ENCODE measurements at regions not wholly inside any gene's neighbourhood (a gene's known extent, or its start where the extent isn't known, plus 50 kb on each side); places are given as distances from the start of the nearest gene placed in this dataset.

- Histone ChIP-seq H3K27ac (no peak overlapping the region), H3K4me2 (no peak overlapping the region), H4K20me1 (no peaks in the 10 kb centered on the region), H3K9ac (no peak overlapping the region), H3K27me3 (no peaks in the 10 kb centered on the region), H3K4me1 (no peaks in the 10 kb centered on the region), H3K9me3 (replicated peaks in 1 of 11) (no peaks in the 10 kb centered on the region; a peak in 1 of 22 replicates), H3K36me3 (no peaks in the 10 kb centered on the region), H3K4me3 (no peak overlapping the region)
- TF ChIP-seq Cebpa-rat (IDR thresholded peaks at IDR 0.05): no peak
These were observed 606.6 kb downstream of the PRELID2 start for GRCh38 chr5:145228564-145228963.

GRCh38 chr5:145227881-145228280 lies 607.3 kb downstream of the PRELID2 start:
- H3K27me3 ChIP-seq: no peaks in the 10 kb centered on the region
- TF ChIP-seq Cebpa-rat (IDR thresholded peaks at IDR 0.05): no peak

GRCh38 chr5:145226726-145227125 lies 608.4 kb downstream of the PRELID2 start:
- no peak for TF ChIP-seq Cebpa-rat (IDR thresholded peaks at IDR 0.05)
- Histone ChIP-seq H3K4me1 (no peaks in the 10 kb centered on the region), H3K27ac (no peak overlapping the region), H3K27me3 (no peaks in the 10 kb centered on the region), H3K4me3 (no peak overlapping the region), H3K9me3 (replicated peaks in 1 of 11) (no peaks in the 10 kb centered on the region; a peak in 1 of 22 replicates), H3K4me2 (no peak overlapping the region), H4K20me1 (no peaks in the 10 kb centered on the region), H3K36me3 (no peaks in the 10 kb centered on the region), H3K9ac (no peak overlapping the region)

More at GRCh38 chr5:145227881-145228280, 607.3 kb downstream of the PRELID2 start:
- H3K27ac ChIP-seq: no peak overlapping the region
- H3K9me3 ChIP-seq (replicated peaks in 1 of 11): no peaks in the 10 kb centered on the region; a peak in 1 of 22 replicates
- H3K4me1 ChIP-seq: no peaks in the 10 kb centered on the region
- no peak overlapping the region for H3K4me3 ChIP-seq
- no peaks in the 10 kb centered on the region for H3K36me3 ChIP-seq
- no peak overlapping the region for H3K4me2 ChIP-seq
- no peaks in the 10 kb centered on the region for H4K20me1 ChIP-seq
- no peak overlapping the region for H3K9ac ChIP-seq

- H3K9me3 ChIP-seq (replicated peaks in 1 of 11): no peaks in the 10 kb centered on the region; a peak in 1 of 22 replicates
- no peak for TF ChIP-seq Cebpa-rat (IDR thresholded peaks at IDR 0.05)
- no peak overlapping the region for H3K4me2 ChIP-seq
- H3K4me1 ChIP-seq: no peaks in the 10 kb centered on the region
- H3K4me3 ChIP-seq: no peak overlapping the region
- no peaks in the 10 kb centered on the region for H4K20me1 ChIP-seq
- H3K36me3 ChIP-seq: no peaks in the 10 kb centered on the region
- no peak overlapping the region for H3K27ac ChIP-seq
- no peaks in the 10 kb centered on the region for H3K27me3 ChIP-seq
- H3K9ac ChIP-seq: no peak overlapping the region
These were observed 609.6 kb downstream of the PRELID2 start for GRCh38 chr5:145225529-145225928.

GRCh38 chr5:145223582-145223981 lies 611.6 kb downstream of the PRELID2 start:
- no peaks in the 10 kb centered on the region for H3K4me1 ChIP-seq
- H3K27ac ChIP-seq: no peak overlapping the region
- no peak overlapping the region for H3K4me2 ChIP-seq
- no peak overlapping the region for H3K9ac ChIP-seq
- no peaks in the 10 kb centered on the region for H4K20me1 ChIP-seq
- H3K27me3 ChIP-seq: no peaks in the 10 kb centered on the region
- H3K9me3 ChIP-seq (replicated peaks in 1 of 11): no peaks in the 10 kb centered on the region; a peak in 1 of 22 replicates
- H3K36me3 ChIP-seq: no peaks in the 10 kb centered on the region
- TF ChIP-seq Cebpa-rat (IDR thresholded peaks at IDR 0.05): no peak
- H3K4me3 ChIP-seq: no peak overlapping the region

- Histone ChIP-seq H3K27ac (no peak overlapping the region), H3K27me3 (no peaks in the 10 kb centered on the region), H3K9me3 (replicated peaks in 1 of 11) (no peaks in the 10 kb centered on the region), H3K9ac (no peak overlapping the region), H3K4me1 (no peaks in the 10 kb centered on the region), H3K4me2 (no peak overlapping the region), H3K36me3 (no peaks in the 10 kb centered on the region), H3K4me3 (no peak overlapping the region), H4K20me1 (no peaks in the 10 kb centered on the region)
- no peak for TF ChIP-seq Cebpa-rat (IDR thresholded peaks at IDR 0.05)
These were observed 612.5 kb downstream of the PRELID2 start for GRCh38 chr5:145222622-145223021.

GRCh38 chr5:145221416-145221815 lies 613.7 kb downstream of the PRELID2 start:
- H3K27ac ChIP-seq: no peak overlapping the region
- no peak overlapping the region for H3K4me3 ChIP-seq
- H3K4me1 ChIP-seq: no peaks in the 10 kb centered on the region
- no peaks in the 10 kb centered on the region for H3K27me3 ChIP-seq
- H3K36me3 ChIP-seq: no peaks in the 10 kb centered on the region
- no peak for TF ChIP-seq Cebpa-rat (IDR thresholded peaks at IDR 0.05)
- no peak overlapping the region for H3K9ac ChIP-seq
- no peaks in the 10 kb centered on the region for H3K9me3 ChIP-seq (replicated peaks in 1 of 11)
- H3K4me2 ChIP-seq: no peak overlapping the region
- no peaks in the 10 kb centered on the region for H4K20me1 ChIP-seq

GRCh38 chr5:145220481-145220880 lies 614.7 kb downstream of the PRELID2 start:
- H3K4me2 ChIP-seq: no peak overlapping the region
- H4K20me1 ChIP-seq: no peaks in the 10 kb centered on the region
- H3K4me3 ChIP-seq: no peak overlapping the region
- TF ChIP-seq Cebpa-rat (IDR thresholded peaks at IDR 0.05): no peak
- no peak overlapping the region for H3K27ac ChIP-seq
- no peaks in the 10 kb centered on the region for H3K27me3 ChIP-seq
- peaks cover 0 to 2% (median 0%) of the 10 kb centered on the region in 11 experiments; a peak in 1 of 22 replicates for H3K9me3 ChIP-seq (replicated peaks in 1 of 11)
- no peaks in the 10 kb centered on the region for H3K36me3 ChIP-seq
- H3K9ac ChIP-seq: no peak overlapping the region
- H3K4me1 ChIP-seq: no peaks in the 10 kb centered on the region

GRCh38 chr5:145218982-145219381 lies 616.2 kb downstream of the PRELID2 start:
- H3K27ac ChIP-seq: no peak overlapping the region
- no peak overlapping the region for H3K4me3 ChIP-seq
- no peaks in the 10 kb centered on the region for H4K20me1 ChIP-seq
- no peak overlapping the region for H3K4me2 ChIP-seq
- peaks cover 0 to 16% (median 9%) of the 10 kb centered on the region in 11 experiments; a peak in 16 of 22 replicates for H3K9me3 ChIP-seq (replicated peaks in 1 of 11)
- no peaks in the 10 kb centered on the region for H3K27me3 ChIP-seq
- no peak overlapping the region for H3K9ac ChIP-seq
- H3K36me3 ChIP-seq: no peaks in the 10 kb centered on the region
- no peak for TF ChIP-seq Cebpa-rat (IDR thresholded peaks at IDR 0.05)
- H3K4me1 ChIP-seq: no peaks in the 10 kb centered on the region

- Histone ChIP-seq H3K27me3 (no peaks in the 10 kb centered on the region), H3K27ac (no peak overlapping the region), H3K4me2 (no peak overlapping the region), H3K36me3 (no peaks in the 10 kb centered on the region), H3K9ac (no peak overlapping the region), H3K4me1 (no peaks in the 10 kb centered on the region), H3K9me3 (replicated peaks in 1 of 11) (peaks cover 0 to 16% (median 13%) of the 10 kb centered on the region in 11 experiments; a peak in 16 of 22 replicates), H3K4me3 (no peak overlapping the region), H4K20me1 (no peaks in the 10 kb centered on the region)
- TF ChIP-seq Cebpa-rat (IDR thresholded peaks at IDR 0.05): no peak
These were observed 617.1 kb downstream of the PRELID2 start for GRCh38 chr5:145218019-145218418.

All from BLaER1 treated with 17β-estradiol and CSF1 and Interleukin-3, amounts not matched to agents 10 nM and 100 nM (cell line).